Ecto neural progenitor cell (in vitro differentiated cells): ENCODE measurements at regions not wholly inside any gene's neighbourhood (a gene's known extent, or its start where the extent isn't known, plus 50 kb on each side); places are given as distances from the start of the nearest gene placed in this dataset.

ENCODE experiments used
- DNase-seq: peaks from one replicate; pipeline ENCODE4 v3.0.0-alpha.2; 2018; ENCODE audit warnings: low spot score

DNA sequence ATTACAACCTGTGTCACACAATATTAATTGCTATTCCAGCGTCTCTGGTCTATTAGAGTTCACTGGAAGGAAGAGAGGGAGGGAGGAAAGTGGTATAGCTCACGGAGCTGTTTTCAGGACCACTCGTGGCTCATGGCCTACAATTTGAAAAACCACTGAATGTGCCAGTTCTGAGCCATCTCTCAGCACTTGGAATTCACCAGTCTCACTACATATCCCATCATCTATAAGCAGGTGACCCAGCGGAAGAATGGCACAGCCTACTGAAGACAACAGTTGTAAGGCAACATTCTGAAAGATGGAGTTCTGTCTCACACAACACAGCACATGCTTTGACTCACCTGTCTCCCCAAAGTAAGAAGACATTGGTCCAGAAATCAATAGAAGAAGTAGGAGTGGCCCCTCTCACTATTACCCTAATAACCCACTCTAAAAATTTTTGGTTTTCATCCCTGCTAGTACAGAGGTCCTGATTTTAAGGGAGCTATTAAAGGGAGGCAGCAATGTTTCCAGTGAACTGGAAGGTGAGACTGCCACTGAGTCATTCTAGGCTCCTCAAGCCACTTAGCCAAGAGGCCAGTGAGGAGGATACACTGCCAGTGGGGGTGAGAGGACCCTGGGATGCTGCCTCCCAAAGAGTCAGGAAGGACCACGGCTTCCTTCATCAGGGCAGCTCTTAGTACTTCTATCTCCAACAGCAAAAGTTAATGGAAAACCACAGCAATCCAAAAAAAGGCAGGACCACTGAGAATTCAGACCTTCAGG is 50.0 kb upstream of the DOCK9 start:
- no peak for DNase-seq

DNA sequence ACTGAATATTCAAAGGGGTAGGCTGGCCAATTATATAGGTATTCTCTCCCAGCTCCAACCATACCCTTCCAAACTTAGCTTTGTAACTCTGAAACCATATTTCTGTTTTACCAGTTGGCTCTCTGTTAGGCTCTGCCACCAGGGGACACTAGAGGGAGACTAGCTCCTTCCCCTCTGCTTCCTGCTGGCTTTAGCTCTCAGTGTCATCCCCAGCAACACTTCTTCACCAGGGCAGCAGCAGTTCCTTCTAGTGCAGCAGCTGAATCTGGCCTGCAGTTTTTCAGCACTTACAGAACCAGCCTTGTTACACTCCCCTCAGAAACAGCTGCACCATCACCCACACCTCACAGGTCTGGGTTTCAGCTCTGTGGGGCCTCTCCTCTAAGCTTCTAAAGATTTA is 51.0 kb upstream of the DOCK9 start:
- no peak for DNase-seq

DNA sequence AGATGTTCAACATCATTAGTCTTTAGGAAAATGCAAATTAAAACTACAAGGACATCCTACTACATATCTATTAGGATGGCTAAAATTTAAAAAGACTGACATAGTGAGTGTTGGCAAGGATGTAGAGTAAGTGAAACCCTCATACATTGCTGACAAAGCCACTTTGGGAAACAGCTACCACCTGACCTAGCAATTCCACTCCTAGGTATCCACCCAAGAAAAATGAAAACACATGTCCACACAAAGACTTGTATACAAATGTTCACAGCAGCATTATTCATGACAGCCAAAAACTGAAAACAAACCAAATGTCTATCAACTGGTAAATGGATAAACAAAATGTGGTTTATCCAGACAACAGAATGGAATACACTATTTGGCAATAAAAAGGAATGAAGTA is 51.7 kb upstream of the DOCK9 start:
- DNase-seq = no peak

DNA sequence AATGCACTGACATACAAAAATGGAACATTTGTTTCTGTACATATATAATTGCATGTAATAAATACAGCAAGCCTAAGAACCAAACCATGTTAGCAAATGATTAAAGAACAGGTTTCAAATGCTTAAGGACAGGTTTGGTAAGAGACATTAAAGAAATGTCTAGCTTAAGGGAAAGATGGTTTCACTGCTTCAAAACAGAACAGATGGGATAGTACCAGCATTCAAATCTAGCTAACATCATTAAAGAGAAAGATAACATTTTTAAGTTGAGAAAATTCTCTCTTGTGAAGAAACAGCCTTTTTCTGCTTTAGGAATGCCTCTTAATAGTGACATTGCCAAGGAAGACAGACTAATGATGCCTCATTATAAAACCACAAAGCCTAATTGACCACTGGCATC is 52.5 kb upstream of the DOCK9 start:
- no peak for DNase-seq

DNA sequence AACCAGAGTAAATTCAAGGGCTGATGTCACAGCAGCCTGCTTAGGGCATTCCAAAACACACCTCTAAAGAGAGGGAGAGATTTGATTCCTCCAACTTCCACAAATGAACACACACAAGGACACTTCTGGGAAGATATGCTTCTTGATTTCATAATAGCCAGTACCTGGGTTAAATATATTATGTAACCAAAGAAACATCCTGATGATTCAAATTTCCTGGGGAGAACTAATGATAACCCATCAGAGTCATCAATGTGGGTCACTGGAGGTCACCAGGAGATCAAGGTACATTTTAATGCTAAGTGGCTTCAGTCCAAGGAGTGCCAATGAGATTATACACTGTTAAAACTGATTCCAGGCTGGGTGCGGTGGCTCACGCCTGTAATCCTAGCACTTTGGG is 54.0 kb upstream of the DOCK9 start:
- no peak for DNase-seq

DNA sequence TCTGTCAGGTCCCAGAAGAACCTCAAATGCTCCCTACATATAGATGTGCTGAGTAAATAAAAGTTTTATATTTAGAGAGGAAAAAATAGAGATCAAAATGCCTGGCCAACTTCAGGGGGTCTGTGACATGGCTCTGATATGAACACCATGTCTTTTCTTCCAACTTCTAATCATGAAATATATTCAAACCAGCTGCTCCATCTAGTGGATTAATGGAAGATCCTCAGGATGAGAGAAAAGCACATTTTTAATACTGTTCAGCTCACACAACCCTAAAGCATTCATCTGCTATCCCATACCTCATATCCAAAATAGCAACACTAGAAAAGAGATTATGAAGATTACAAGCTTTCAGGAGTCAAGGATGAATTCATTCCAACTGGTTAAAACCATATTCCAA is 56.0 kb upstream of the DOCK9 start:
- no peak for DNase-seq

DNA sequence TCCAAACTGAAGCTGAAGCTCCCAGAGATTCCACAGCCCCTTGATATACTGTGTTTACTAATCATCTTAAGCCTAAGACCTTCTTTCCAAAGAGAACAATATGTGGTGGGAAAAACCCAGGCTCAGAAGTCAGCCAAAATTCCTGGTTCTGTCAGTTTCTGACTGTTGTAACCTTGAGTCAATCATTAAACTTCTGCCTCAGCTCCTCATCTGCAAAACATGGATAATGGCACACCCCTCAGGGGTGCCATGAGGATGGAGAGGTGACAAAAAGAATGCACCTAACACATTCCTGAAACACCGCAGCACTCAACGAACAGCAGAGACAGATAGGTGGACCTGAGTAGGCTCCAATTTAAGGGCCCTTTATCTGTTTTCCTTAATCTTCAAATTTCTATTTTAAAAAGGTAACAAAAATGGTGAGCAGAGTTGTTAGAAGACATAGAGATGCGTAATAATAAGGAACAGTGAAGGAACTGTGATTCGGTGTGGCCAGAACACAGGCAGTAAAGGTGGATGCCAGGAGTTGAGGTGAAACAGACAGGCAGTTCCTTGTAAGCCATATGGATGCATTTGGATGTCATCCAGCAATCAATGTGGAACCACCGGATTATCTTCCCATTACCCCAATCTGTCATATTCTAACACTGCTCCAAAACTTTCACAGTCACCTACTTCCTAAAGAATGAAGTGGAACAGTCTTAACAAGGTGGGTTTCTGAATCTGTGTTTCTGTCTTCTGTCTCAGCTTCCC is 56.6 kb upstream of the DOCK9 start:
- DNase-seq = peak; percentile 11

DNA sequence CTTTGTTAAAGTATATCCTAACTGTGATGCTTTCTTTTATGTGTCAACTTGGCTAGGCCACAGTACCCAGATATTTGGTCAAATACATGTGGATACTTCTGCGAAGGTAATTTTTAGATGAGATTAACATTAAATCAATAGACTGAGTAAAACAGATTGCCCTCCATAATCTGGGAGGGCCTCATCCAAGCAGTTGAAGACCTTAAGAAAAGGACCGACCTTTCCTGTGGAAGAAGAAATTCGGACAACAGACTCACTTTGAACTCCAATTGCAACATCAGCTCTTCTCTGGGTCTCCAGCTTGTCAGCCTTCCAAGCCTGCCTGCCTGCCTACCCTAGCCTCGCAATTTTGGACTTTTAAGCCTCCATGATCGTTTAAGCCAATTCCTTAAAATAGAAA is 57.9 kb upstream of the DOCK9 start:
- peak; percentile 7 for DNase-seq

DNA sequence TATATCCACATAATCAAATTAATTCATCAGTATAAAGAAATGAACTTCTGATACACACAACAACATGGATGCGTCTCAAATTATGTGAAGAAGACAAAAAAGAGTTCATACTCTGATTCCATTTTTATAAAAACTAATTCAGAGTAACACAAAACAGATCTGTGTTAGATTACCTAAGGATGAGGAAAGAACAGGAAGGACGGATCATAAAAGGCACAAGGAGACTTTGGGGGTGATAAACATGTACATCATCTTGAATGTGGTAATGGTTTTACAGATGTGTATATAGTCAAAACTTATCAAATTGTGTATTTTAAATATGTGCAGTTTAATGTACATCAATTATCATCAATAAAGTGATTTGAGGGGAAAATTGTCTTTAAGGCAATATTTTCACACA is 59.9 kb upstream of the DOCK9 start:
- DNase-seq = no peak

DNA sequence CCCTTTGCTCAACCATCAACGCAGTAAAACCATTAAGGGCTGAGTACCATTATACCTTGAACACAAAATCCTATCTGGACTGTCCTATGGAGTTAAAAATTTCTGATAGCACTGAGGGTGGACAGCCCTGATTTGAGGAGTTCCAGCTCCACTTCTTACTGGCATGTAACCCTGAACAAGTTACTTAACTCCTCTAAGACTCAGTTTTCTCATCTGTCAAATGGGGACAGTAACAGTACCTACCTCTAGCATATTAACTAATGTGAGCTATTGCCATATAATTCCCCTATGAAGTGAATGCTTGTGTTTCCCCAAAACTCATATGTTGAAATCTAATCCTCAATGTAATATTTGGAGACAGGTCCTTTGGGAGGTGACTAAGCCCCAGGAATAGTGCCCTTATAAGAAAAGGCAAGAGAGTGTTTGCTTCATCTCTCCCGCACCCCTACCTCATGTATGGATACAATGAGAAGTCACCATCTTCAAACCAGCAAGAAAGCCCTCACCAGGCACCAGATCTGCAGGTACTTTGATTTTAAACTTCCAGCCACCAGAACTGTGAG is 61.9 kb upstream of the DOCK9 start:
- DNase-seq = no peak

DNA sequence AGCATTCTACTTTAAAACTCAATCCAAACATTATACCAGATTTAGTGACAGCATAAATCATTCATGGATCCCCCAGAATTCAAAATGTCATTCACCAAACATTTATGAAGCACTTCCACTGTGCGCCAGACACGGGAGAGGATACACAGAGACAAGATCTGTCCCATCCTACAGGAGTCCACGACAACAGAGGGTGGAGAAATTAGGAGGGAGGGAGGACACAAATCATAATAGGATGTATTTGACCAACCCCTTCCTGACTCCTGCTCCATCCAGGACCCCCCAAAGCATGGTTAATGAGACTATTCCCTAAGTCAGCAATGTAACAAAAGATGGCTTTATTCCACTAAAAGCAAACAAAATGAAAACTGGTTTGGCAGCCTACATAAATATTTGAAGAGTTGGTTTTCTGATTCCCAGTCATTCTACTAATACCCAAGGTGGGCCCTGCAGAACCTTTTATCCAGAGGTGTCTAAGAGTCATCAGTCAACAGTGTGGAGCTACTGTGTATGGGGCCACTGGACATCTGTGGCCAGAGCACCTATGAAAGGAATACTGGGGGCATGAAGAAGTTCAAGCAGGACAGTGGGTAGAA is 62.8 kb upstream of the DOCK9 start:
- DNase-seq = no peak

DNA sequence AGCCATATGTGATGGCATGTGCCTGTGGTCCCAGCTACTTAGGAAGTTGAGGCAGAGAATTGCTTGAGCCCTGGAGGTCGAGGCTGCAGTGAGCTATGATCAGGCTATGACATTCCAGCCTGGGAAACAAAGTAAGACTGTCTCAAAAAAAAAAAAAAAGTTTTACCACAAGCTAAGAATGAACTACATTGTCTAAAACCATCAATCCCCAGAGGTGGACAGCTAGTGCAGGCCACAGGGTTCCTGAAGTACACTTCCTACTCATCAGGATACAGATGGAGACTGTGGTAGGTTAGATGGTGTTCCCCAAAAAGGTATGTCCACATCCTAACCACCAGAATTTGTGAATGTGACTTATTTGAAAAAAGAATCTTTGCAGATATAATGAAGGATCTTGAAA is 63.5 kb upstream of the DOCK9 start:
- no peak for DNase-seq

DNA sequence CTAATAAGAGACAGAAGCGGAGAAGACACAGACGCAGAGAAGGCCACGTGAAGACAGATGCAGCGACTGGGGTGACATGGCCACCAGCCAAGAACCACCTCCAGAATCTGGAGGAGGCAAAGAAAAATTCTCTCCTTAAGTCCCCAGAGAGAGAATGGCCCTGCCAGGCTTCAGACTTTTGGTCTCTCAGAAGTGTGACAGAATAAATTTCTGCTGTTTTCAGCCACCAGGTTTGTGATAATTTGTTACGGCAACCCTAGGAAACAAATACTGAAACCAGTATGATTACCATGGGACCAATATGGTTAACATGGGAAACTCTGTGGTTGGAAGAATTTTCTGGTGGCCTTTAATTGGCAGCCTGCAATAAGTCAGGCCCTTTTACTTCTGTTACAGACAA is 63.9 kb upstream of the DOCK9 start:
- no peak for DNase-seq

DNA sequence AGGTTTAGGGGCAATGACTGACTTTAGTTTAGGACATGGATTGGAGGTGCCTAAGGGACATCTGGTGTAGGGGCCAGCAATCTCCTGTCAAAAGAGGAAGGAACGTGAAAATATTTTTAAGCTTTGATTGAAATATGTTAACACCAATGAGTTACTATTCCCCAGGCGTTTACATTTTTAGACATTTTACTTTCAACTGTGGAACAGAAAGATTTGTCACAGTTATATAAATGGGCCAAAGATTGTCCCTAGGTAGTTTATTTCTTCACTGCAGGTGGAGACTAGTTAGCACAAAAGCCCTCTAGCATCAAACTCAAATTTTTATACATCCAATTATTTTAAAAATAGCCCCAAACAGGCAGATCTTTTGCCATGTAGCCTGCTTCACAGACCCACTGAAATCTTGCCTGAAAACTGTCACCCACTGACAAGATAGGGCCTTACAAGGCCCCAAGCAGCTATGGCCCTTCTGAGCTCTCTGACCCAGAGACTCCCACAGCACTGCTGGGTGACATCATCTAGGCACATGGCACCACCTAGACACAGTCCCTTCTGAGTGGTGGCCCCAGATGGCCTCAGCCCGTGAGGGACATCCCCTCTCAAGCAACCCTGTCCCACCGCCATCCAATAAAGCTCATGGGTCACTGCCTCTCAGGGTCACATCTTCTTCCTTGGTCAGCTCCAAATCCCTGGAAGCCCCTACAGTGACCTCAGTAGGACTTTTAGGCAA is 64.8 kb upstream of the DOCK9 start:
- no peak for DNase-seq

DNA sequence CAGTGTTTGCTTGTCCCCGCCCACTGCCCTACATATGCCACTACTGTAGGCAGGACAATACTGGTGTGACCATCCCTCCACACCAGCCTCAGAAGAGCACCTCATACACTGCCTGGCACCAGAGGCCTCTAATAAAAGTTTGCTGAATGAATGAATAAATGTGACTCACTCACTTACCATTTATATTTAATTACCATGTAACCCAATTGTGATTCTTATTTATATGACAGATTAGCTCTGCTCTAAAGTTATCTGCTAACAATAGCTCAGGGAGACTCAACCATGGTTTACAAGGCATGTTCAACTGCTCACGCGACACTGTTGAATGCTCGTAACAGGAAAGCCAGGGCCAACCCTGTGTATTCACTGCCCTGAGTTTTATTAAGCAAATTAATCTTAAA is 66.0 kb upstream of the DOCK9 start:
- no peak for DNase-seq

DNA sequence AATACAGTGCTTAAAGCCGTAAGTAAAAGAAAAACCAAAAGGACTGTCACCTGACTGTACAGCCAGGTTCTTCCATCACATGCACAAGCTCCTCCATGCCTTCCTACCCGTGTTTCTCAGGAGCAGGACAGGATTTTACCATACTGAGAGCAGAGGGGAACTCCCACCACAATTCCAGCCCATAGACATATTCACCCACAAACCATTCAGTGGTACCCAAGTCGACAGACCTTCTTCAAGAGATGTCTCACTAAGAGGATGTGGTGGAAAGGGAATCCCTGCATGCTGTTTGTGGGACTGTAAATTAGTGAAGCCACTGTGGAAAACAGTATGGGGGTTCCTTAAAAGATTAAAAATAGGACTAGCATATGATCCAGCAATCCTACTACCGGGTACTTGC is 66.9 kb upstream of the DOCK9 start:
- peak; percentile 8 for DNase-seq

DNA sequence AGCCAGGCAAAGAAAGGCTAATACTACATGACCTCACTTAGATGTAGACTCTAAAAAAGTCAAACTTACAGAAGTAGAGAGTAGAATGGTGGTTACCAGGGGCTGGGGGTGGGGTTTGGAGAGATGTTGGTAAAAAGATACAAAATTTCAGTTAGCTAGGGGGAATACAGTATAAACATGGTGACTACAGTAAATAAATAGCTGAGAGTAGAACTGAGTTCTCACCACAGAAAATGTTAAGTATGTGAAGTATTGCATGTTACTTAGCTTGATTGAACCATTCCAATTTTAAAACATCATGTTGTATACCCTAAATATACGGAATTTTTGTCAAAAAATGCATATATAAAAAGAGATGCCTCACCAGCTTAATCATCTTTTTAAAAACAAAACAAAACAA is 67.5 kb upstream of the DOCK9 start:
- DNase-seq = no peak

DNA sequence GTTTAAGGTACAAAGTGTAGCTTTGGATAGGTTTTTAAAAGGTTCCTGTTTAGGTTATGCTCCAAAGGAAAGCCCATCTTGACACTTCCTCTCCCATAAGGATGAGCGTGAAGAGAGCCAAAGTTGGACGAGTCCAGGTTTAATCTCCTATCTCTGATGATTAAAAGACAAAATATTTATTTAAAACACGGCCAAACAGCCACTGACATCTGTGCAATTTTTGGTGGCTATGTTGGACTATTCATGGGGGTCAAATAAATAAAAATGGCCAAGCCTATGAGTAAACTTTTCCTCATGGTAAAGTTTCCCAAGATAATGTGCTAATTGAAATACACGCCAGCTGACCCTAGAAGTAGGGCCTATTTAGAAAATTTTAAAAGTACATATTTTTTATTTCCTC is 69.0 kb upstream of the DOCK9 start:
- DNase-seq = no peak

DNA sequence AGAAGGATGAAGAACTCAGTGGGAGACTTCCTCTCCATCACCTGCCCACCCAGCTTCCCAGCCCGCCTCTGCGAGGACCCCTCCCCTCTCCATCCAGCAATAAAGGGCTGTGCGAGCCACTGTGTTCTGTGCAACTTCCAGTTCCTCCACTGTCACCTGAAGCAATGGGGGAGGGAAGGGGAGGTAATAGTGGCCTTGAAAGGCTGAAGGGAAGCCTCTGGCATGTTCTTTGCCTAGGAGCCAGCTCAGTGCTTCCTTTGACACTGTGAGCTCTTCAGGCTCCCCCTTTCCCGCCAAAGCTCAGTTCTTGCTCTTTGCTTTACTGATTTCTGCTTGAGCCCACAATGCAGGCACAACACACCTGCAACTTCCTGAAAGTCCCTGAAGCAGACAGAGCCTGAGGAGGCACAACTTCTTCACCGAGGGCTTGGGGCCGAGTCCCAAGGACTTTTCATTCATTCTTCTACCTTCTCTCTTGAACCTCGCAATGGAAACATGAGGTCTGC is 73.2 kb upstream of the DOCK9 start:
- DNase-seq = no peak

DNA sequence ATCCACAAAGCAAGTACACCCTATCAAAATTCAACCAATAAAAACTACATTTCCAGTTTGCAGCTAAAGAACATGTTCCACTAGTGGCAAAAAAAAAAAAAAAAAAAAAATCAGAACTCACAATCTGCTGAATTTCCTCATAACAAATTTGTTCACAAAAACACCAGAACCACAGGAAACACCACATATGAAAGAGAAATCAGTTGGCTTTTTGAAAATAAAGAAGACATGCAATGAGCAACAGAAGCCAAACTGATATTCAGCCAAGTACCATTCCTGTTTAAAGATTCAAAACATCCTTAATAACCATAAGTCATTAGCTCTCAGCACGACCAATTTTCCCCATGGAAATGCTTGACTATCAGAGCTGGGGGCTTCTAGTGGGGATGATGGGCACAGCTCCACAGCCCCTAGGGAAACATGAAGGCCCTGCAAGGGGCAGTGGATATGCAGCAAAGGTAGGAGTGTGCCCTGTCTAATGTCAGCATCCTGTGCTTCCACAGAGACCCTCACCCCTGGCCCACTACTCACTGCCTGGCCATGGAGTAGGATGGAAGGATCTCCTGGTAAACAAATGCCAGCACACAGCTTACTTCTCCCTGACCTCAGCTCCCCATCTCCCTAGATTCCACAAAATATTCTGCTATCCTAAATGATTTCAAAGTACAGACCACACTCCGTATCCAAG is 74.0 kb upstream of the DOCK9 start:
- no peak for DNase-seq

DNA sequence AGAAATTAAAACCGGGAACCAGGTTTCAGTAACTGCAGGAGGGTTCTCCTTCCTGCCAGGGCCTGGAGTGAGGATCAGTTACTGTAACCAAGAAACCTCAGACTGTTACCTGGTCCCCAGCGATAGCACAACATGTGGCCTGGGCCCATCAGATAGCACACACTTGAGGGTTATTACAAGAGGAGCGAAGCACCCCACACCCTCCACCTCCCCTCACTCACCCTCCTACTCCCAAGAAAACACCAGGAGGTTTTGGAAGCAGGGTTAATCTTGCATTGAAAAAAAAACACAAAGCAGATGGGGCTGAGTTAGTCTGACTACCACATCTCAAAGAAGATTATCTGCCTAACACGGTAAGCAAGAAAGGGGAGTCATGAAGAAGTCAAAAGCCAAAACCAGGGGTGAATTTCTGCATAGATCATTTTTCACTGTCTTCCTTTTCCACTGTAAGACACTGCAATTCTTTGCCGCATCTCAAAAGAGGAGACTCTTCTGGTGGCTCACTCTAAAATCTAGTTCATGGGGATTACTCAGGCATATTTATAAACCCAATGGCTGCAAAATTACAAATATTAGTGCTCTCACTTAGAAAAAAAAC is 75.9 kb upstream of the DOCK9 start:
- DNase-seq = no peak
